HEK293 (cell line): ENCODE measurements at regions not wholly inside any gene's neighbourhood (a gene's known extent, or its start where the extent isn't known, plus 50 kb on each side); places are given as distances from the start of the nearest gene placed in this dataset.

Source experiments
- CTCF ChIA-PET: fragments of 350-600 bp; formaldehyde crosslinking; extraction: SDS; loops from one replicate; lab custom pipeline; 2021; ENCODE audit warnings: antibody characterized with exemption; lab: Yijun Ruan, JAX
- POLR2A ChIA-PET: fragments of 300-600 bp; formaldehyde crosslinking; extraction: SDS; loops from one replicate; lab custom pipeline; 2020; ENCODE audit warnings: antibody characterized with exemption, inconsistent platforms; lab: Yijun Ruan, JAX
- H3K27ac ChIP-seq: fragments of 200-500 bp; sonication (Bioruptor generic); 2 replicates; pipeline ENCODE4 v1.5.1; 2014; ENCODE audit warnings: low read depth, low read length, control low read depth, inconsistent platforms; ENCODE audit errors: extremely low read depth
- H3K36me3 ChIP-seq, 2 experiments: fragments of 200-500 bp in 1 of 2; sonication (Bioruptor generic) in 1 of 2; 1 replicate in 1 of 2; 2 replicates in 1 of 2; pipeline ENCODE4 v1.5.1; 2014 to 2017; ENCODE audit warnings: inconsistent platforms in 2 of 2, low read length in 2 of 2; ENCODE audit not compliant: control insufficient read depth in 2 of 2, insufficient read depth in 1 of 2
- H3K4me1 ChIP-seq: fragments of 200-500 bp; sonication (Bioruptor generic); 2 replicates; pipeline ENCODE4 v1.5.1; 2014; ENCODE audit warnings: mild to moderate bottlenecking, low read length, inconsistent platforms; ENCODE audit not compliant: control insufficient read depth, insufficient read depth
- H3K4me3 ChIP-seq: 2 replicates; pipeline ENCODE4 v1.5.1; 2011; ENCODE audit warnings: low read depth, mild to moderate bottlenecking, control low read depth, low read length, moderate library complexity
- H3K9me3 ChIP-seq: fragments of 200-500 bp; sonication (Bioruptor generic); 2 replicates; pipeline ENCODE4 v1.5.1; 2014; ENCODE audit warnings: low read depth, low read length, inconsistent platforms; ENCODE audit not compliant: control insufficient read depth, insufficient read depth
- ATF2 ChIP-seq: fragments of 450-650 bp; formaldehyde crosslinking; IDR thresholded peaks from 2 replicates; pipeline ENCODE4 v1.5.1; 2016; ENCODE audit warnings: missing biosample characterization, missing genetic modification characterization, low read depth
- BCL11B ChIP-seq: fragments of 450-650 bp; formaldehyde crosslinking; IDR thresholded peaks from 2 replicates; pipeline ENCODE4 v1.5.1; 2016; ENCODE audit warnings: low read depth, missing biosample characterization, missing genetic modification characterization
- EGR2 ChIP-seq: fragments of 450-650 bp; formaldehyde crosslinking; IDR thresholded peaks from 2 replicates; pipeline ENCODE4 v1.5.1; 2016; ENCODE audit warnings: low read depth, missing biosample characterization, missing genetic modification characterization
- GLI2 ChIP-seq: fragments of 450-650 bp; formaldehyde crosslinking; IDR thresholded peaks from 2 replicates; pipeline ENCODE4; 2017; ENCODE audit warnings: missing biosample characterization, missing genetic modification characterization, low read depth, borderline replicate concordance
- HOXD13 ChIP-seq: sonication (generic); formaldehyde crosslinking; IDR thresholded peaks from 2 replicates; pipeline ENCODE4 v1.8.0; 2022; ENCODE audit warnings: missing genetic modification reagents, borderline replicate concordance
- OVOL3 ChIP-seq: fragments of 450-650 bp; formaldehyde crosslinking; IDR thresholded peaks from 2 replicates; pipeline ENCODE4 v1.5.1; 2016; ENCODE audit warnings: missing biosample characterization, missing genetic modification characterization
- PRDM2 ChIP-seq: fragments of 450-650 bp; formaldehyde crosslinking; IDR thresholded peaks from 2 replicates; pipeline ENCODE4 v1.5.1; 2016; ENCODE audit warnings: missing biosample characterization, missing genetic modification characterization, borderline replicate concordance
- SCRT2 ChIP-seq: fragments of 450-650 bp; formaldehyde crosslinking; IDR thresholded peaks from 2 replicates; pipeline ENCODE4 v1.5.1; 2016; ENCODE audit warnings: missing biosample characterization, missing genetic modification characterization
- ZFHX2 ChIP-seq: fragments of 450-650 bp; formaldehyde crosslinking; conservative IDR thresholded peaks from 2 replicates; pipeline ENCODE4 v1.5.1; 2016; ENCODE audit warnings: missing biosample characterization, missing genetic modification characterization
- ZNF133 ChIP-seq: fragments of 450-650 bp; formaldehyde crosslinking; IDR thresholded peaks from 2 replicates; pipeline ENCODE4 v1.5.1; 2016; ENCODE audit warnings: missing biosample characterization, missing genetic modification characterization
- ZNF560 ChIP-seq: fragments of 450-650 bp; formaldehyde crosslinking; IDR thresholded peaks from 2 replicates; pipeline ENCODE4 v1.5.1; 2017; ENCODE audit warnings: missing biosample characterization, missing genetic modification characterization, borderline replicate concordance
- ZNF571 ChIP-seq: fragments of 450-650 bp; formaldehyde crosslinking; IDR thresholded peaks from 2 replicates; pipeline ENCODE4 v1.5.0; 2017; ENCODE audit warnings: missing biosample characterization, missing genetic modification characterization
- ZNF610 ChIP-seq: fragments of 450-650 bp; formaldehyde crosslinking; IDR thresholded peaks from 2 replicates; pipeline ENCODE4 v1.5.1; 2016; ENCODE audit warnings: missing biosample characterization, missing genetic modification characterization, borderline replicate concordance
- ZNF658 ChIP-seq: fragments of 450-650 bp; formaldehyde crosslinking; IDR thresholded peaks from 2 replicates; pipeline ENCODE4; 2016; ENCODE audit warnings: missing biosample characterization, missing genetic modification characterization
- ZNF660 ChIP-seq: fragments of 450-650 bp; IDR thresholded peaks from 2 replicates; pipeline ENCODE4 v1.5.1; 2018; ENCODE audit warnings: missing biosample characterization, mild to moderate bottlenecking, missing genetic modification characterization
- TF ChIP-seq, protein P1 (sequence below): fragments of 450-650 bp; formaldehyde crosslinking; optimal IDR thresholded peaks from 2 replicates; pipeline ENCODE3; 2016; ENCODE audit warnings: missing biosample characterization, mild to moderate bottlenecking, missing genetic modification characterization
- TF ChIP-seq, protein P2 (sequence below): fragments of 450-650 bp; formaldehyde crosslinking; IDR thresholded peaks from 2 replicates; pipeline ENCODE4 v1.5.1; 2016; ENCODE audit warnings: missing biosample characterization, missing genetic modification characterization
- TF ChIP-seq, protein P3 (sequence below): fragments of 450-650 bp; formaldehyde crosslinking; IDR thresholded peaks from 2 replicates; pipeline ENCODE4 v1.5.1; 2016; ENCODE audit warnings: missing biosample characterization, missing genetic modification characterization, borderline replicate concordance

DNA sequence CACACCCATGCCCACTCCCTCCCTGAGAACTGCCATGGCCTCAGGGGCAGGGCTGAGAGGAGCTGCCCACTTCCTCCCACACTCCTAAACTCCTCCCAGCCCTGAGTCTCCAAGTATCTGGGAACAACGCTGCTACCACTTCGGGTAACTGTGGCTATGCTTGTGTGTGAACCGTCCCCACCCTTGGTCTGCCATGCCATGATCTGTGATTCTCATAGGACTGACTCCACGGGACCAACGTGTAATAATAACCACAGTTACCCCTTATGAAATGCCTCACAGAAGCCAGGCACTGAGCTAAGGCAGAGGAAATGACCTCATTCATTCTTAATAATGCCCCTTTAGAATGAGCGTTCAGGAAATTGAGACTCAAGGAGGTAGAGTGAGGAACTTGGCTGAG, 103.9 kb upstream of the SMIM23 start:
- TF ChIP-seq ZNF660 (tag by site-specific recombination) (no peak), ATF2 (tag by site-specific recombination) (0 out of 2 replicates have a peak, but pooled peaks have one; percentile 43), PRDM2 (tag by site-specific recombination) (no peak), HOXD13 (no peak), BCL11B (tag by site-specific recombination) (no peak), GLI2 (no peak), ZNF658 (tag by site-specific recombination) (no peak), ZNF133 (tag by site-specific recombination) (no peak), SCRT2 (no peak), OVOL3 (no peak), ZNF571 (tag by site-specific recombination) (no peak), EGR2 (tag by site-specific recombination) (peak; percentile 78), ZFHX2 (tag by site-specific recombination) (peak; percentile 86), ZNF560 (tag by site-specific recombination) (no peak), ZNF610 (tag by site-specific recombination) (no peak)
- TF ChIP-seq, protein P1, sequence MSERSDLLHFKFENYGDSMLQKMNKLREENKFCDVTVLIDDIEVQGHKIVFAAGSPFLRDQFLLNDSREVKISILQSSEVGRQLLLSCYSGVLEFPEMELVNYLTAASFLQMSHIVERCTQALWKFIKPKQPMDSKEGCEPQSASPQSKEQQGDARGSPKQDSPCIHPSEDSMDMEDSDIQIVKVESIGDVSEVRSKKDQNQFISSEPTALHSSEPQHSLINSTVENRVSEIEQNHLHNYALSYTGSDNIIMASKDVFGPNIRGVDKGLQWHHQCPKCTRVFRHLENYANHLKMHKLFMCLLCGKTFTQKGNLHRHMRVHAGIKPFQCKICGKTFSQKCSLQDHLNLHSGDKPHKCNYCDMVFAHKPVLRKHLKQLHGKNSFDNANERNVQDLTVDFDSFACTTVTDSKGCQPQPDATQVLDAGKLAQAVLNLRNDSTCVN (tag by site-specific recombination) = no peak
- TF ChIP-seq, protein P2, sequence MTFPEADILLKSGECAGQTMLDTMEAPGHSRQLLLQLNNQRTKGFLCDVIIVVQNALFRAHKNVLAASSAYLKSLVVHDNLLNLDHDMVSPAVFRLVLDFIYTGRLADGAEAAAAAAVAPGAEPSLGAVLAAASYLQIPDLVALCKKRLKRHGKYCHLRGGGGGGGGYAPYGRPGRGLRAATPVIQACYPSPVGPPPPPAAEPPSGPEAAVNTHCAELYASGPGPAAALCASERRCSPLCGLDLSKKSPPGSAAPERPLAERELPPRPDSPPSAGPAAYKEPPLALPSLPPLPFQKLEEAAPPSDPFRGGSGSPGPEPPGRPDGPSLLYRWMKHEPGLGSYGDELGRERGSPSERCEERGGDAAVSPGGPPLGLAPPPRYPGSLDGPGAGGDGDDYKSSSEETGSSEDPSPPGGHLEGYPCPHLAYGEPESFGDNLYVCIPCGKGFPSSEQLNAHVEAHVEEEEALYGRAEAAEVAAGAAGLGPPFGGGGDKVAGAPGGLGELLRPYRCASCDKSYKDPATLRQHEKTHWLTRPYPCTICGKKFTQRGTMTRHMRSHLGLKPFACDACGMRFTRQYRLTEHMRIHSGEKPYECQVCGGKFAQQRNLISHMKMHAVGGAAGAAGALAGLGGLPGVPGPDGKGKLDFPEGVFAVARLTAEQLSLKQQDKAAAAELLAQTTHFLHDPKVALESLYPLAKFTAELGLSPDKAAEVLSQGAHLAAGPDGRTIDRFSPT (tag by site-specific recombination) = no peak
- TF ChIP-seq, protein P3, sequence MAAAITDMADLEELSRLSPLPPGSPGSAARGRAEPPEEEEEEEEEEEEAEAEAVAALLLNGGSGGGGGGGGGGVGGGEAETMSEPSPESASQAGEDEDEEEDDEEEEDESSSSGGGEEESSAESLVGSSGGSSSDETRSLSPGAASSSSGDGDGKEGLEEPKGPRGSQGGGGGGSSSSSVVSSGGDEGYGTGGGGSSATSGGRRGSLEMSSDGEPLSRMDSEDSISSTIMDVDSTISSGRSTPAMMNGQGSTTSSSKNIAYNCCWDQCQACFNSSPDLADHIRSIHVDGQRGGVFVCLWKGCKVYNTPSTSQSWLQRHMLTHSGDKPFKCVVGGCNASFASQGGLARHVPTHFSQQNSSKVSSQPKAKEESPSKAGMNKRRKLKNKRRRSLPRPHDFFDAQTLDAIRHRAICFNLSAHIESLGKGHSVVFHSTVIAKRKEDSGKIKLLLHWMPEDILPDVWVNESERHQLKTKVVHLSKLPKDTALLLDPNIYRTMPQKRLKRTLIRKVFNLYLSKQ (tag by site-specific recombination) = no peak
- Histone ChIP-seq H3K27ac (no peak overlapping the region), H3K9me3 (no peaks in the 10 kb centered on the region), H3K36me3 (no peaks in the 10 kb centered on the region), H3K4me1 (peaks cover 7% of the 10 kb centered on the region; the same call in 1 of the 2 replicates), H3K4me3 (no peak overlapping the region)
- ChIA-PET POLR2A (interaction anchor here (1.1 kb wide), 1 partner anchor 14 kb away, joined by 4 read pairs; no protein-coding TSS in a partner anchor), CTCF (interaction anchor here (0.8 to 0.9 kb wide), 2 partner anchors 27 to 507 kb away, joined by 3 read pairs; no protein-coding TSS in a partner anchor)
